ENCODE measurements at regions not wholly inside any gene's neighbourhood (a gene's known extent, or its start where the extent isn't known, plus 50 kb on each side); places are given as distances from the start of the nearest gene placed in this dataset.

GRCh38 chr9:89842267-89842768 is 237.5 kb downstream of the GADD45G start:
- TF ChIP-seq, protein P1, sequence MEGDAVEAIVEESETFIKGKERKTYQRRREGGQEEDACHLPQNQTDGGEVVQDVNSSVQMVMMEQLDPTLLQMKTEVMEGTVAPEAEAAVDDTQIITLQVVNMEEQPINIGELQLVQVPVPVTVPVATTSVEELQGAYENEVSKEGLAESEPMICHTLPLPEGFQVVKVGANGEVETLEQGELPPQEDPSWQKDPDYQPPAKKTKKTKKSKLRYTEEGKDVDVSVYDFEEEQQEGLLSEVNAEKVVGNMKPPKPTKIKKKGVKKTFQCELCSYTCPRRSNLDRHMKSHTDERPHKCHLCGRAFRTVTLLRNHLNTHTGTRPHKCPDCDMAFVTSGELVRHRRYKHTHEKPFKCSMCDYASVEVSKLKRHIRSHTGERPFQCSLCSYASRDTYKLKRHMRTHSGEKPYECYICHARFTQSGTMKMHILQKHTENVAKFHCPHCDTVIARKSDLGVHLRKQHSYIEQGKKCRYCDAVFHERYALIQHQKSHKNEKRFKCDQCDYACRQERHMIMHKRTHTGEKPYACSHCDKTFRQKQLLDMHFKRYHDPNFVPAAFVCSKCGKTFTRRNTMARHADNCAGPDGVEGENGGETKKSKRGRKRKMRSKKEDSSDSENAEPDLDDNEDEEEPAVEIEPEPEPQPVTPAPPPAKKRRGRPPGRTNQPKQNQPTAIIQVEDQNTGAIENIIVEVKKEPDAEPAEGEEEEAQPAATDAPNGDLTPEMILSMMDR (conservative IDR thresholded peaks at IDR 0.05; ENCODE audit: low read length), result no peak
- TF ChIP-seq EZH2phosphoT487 (IDR thresholded peaks at IDR 0.05; ENCODE audit: borderline replicate concordance, low read depth, low read length), result no peak

Measured in OCI-LY7 (cell line).